CD4-positive, alpha-beta T cell treated with Interleukin-17A for 1 hour (primary cell): ENCODE measurements at regions not wholly inside any gene's neighbourhood (a gene's known extent, or its start where the extent isn't known, plus 50 kb on each side); places are given as distances from the start of the nearest gene placed in this dataset.

ENCODE experiments used
- DNase-seq: peaks from one replicate; pipeline ENCODE4 v3.0.0-alpha.2; 2020

GRCh38 chr10:42973870-42974692 lies 102.8 kb upstream of the RET start:
- no peak for DNase-seq

GRCh38 chr10:42974693-42975002 lies 102.2 kb upstream of the RET start:
- no peak for DNase-seq

DNA sequence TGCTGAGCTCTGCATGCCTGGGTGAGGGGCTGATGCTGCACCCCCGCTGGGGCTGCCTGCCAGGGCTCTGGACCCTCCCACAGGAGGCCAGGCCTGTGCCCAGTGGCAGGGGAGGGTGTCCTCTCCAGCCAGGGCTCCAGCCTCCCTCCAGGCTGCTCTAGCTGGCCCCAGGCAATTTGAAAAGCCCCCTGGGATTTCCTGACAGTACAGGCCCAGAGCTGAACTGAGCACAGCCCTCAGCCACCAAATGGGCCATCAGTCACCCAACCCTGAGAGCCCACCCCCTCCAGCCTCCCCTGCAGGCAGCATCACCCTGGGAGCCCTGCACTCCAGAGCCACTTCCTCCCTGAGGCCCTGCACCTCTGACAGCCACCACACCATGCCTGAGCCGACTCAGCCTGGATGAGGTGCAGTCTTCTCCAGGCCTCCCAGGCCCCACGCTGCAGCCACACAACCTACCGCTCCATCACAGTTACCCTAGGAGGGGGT lies 101.8 kb upstream of the RET start:
- no peak for DNase-seq

DNA sequence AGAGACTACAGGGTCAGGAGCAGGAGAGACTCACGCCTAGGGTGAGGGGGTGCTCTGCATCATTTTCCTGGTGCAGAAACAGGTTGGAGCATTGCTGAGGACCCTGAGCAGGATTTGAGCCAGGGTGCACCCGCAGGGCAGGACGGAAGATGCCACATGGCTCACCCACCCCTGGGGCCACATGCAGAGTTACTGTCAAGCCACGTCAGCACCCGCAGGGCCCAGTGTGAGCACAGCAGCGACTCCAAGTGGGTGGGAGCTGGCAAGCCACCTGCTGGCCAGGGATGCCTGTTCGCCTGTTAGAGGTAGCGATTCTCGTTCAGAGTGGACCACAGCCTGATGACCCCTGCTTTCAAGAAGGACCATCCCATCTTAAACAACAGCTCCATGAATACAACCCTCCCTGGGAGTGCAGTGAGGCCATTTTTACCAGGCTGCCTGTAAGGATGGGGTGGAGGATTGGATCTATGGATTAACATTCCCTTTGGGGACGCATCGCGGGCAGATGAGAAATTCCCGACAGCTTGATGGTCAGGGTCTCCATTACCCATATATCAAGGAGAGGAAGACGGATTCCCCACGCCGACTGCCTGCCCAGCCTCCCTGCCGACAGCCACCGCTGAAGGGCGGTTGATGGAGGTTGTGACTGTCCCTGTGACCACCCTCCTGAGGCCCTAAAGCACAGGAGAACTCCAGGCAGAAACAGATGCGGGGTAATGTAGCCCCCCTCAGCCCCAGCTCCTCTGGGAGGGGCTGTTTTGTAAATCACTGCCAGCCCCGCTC lies 101.1 kb upstream of the RET start:
- no peak for DNase-seq

DNA sequence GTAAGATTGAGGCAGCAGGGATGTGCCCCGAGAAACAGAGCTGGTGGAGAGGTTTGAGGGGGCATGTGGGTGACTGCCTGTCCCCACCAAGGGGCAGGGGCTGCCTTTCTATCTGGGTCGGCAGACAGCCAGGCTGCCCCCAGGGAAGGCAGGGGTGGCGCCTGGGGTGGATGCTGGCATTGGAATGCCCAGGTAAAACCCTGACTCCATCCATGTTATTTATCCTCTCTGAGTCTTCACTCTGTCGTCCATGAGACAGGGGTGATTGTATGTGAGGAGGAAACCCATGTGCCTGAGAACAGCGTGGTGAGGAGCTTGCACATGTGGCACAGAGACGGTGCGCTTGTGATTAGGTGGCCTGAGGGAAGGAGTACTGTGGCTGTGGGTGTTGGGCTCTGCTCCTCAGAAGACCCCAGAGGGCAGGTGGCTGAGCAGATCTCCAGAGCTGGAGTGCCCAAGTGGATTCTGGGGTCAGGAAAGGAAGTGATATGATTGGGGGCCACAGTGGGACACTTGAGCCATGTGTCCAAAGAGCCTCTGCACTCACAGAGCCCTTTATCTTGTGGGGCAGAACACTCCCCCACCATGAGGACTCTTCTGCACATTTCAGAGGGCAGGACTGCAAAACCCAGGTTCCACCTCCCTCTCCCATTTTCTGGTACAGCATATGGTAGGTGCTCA lies 100.4 kb upstream of the RET start:
- DNase-seq = no peak

- DNase-seq = no peak
Measured at GRCh38 chr10:42977032-42977416, 99.8 kb upstream of the RET start.

DNA sequence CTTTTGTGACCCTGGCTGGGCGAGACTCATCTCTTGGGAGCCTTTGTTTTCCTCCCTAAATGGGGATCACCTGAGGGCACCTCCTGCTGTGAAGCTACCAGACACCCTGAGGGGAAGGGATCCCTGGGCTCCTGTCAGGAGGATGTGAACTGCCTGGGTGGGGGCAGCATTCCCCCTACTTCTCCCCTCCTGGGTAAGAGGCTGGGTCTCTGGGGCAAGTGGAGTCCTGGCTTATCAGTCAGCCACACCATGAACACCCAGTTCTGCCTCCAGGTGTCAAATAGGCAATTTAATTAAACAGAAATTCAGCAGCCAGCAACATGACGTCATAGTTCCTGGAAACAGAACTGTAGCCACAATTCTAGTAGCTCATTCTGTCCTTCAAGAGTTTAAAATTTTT lies 97.7 kb upstream of the RET start:
- no peak for DNase-seq

DNA sequence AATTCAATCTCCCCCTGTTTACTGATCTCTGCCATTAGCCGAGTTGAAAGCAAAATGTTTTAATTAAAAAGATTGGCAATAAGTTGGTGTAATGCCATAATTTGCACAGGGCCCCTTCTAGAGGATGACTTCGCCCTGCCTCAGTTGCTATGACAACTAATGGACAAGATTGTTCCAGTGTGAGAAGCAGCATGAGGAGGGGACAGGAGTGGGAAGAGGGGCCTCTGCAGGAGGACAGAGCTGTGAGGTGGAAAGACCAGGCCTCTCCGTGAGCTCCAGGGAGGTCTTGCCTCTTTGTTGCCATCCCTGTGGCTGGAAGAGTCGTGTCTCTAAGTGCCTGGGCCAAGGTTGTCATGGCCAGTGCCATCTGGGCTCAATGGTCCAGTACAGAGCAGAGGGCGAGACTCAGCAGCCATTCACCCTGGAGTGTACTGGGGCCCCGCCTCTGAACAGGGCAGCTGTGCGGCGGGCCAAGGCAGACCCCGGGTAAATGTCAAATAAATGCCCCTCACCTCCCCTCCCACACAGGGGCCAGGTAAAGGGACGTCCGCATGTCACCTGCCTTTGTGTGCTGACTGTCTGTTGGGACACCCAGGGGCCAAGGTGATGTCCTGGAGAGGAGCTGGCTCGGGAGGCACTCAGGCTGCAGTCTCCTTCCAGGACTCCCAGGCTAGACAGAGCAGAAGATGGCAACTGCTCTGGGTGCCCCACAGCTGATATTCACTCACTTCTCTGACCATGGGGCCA lies 97.0 kb upstream of the RET start:
- DNase-seq = no peak

DNA sequence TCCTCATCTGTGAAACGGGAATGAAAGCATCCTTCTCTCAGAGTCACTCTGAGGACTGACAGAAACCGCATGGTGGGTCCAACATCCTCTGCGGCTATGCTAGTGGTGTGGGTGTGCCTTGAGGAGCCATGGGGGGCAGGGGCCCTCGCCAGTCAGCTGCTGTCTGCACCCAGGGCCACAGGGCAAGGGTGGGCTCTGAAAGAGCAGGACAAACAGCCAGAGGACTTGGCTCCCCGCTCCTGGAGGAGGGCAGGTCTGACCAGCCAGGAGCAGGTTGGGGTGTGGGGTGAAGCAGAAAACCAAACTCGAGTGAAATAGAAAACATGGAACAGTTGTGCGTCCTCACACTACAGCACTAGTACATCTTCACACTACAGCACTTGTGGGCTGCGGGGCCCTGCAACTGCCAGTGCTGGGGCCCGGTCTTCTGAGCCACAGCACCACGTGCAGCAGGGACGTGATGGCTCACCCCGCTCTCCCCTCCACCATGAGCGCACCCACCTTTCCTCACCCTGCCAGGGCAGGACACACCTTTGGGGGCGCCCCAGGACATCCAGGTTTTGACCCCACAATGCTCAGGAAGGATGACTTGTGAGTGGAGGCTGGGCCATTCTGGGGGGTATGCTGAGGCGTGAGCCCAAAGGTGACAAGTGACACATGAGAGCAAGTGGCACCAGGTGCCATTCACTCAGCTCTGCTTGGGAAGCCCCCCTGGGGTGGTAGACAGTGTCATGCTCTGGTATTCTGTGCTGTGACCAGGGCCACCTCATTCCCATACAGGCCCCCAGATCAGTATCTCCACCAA lies 96.1 kb upstream of the RET start:
- no peak for DNase-seq

DNA sequence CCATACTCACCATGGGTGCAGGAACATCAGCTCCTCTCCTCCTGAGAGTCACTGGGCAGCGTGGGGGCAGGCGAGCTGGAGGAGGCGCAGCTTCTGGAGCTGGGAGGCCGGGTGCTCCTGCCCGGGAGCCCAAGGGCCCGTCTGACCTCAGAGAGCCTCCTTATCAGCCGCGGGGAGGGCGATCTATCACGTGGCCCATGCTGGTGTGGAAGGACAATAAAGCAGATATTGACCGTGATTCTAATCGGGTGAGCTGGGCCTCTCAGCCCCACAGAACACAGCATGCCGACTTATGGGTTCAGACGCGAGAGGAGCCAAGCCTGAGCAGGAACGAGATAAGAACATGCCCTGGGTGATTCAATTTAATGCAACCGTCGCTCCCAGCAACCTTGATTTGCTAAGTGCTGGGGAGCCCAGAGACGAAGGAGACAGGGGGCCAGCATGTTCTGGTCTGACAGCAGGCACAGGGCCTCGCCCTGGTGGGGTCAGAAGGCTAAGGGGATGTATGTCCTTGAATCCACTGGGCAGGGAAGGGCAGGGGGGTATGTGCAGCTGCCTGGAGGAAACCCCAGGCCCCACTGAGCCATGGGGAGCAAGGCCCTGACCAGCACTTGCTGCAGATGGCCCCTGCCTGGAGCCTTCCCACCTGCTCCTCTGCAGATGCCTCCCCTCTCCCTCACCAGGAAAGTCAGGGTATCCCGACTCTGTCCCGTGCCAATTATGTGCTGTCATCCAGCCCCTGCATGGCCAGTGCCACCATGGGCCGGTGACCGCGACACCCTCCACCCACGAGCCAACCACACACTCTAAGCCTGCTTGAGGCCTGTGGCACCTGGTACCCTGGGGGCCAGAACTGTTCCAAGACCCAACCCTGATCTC lies 95.3 kb upstream of the RET start:
- no peak for DNase-seq

GRCh38 chr10:42982891-42983506 lies 93.9 kb upstream of the RET start:
- no peak for DNase-seq

DNA sequence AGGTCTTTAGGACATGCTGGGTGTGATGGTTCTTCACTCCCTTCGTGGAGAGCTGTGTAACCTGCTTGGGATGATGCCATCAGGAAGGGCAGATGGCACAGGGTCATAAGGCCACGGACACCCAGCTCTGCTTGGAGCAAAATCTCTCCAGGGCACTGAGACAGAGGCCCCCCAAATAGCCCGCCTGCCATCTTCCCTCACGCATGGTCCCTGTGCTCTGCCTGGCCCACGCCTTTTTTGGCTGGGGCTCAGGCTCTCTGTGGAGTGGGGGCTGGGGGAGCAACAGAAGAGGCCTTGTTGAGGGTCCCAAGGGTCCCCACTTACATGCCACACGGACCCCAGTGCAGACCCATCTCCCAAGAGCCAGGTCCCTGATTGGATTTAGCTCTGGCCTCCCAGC lies 93.3 kb upstream of the RET start:
- no peak for DNase-seq

DNA sequence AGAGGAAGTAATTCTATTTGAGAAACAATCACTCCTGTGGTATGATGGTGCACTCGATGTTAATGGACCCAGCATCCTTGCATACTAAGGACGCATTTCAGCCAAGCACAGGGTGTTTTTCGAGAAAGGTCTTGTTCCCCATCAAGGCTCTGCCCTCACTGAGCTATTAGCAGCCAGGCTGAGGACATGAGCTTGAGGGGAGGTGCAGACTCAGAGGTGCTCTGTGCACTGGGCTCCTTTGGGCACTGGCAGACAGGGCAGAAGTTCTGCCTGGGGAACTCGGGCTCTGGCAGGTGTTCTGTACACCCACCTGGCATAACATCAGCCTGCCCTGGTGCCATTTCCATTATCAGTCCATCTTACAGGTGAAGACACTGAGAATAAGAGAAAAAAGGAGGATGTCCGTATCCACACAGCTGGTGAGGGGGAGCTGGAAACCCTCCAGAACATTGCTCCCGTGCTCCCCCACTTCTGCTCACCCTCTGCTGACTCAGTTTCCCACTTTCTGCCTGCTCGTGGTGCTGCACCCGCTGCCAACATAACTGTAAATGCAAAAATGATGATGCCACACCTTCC lies 92.7 kb upstream of the RET start:
- no peak for DNase-seq

DNA sequence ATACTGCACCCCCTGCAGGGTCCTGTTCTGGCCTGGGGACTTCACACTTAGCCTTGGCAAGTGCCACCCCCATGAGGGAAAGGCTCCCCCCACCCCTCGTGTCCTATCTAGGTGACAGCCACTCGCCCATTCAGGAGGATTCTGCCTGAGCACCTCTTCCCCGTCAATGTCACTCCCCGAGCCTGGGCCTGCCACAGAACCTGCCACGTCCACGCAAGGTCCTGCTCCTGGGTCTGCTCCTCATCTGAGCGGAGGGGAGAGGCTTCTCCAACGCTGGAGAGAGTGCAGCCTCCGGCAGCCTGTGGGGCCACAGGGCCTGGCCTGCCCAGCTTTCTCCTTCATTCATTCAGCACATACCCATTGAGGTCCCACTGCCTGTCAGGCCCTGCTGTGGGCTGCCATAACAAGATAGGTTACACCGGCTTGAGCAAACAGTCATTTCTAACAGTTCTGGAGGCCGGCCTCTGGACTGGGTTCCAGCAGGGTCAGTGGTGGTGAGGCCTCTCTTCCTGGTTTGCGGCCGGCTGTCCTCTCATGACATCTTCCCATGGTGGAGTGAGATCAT lies 92.0 kb upstream of the RET start:
- DNase-seq = no peak

- DNase-seq = no peak
Measured at GRCh38 chr10:42985436-42986316, 91.2 kb upstream of the RET start.

DNA sequence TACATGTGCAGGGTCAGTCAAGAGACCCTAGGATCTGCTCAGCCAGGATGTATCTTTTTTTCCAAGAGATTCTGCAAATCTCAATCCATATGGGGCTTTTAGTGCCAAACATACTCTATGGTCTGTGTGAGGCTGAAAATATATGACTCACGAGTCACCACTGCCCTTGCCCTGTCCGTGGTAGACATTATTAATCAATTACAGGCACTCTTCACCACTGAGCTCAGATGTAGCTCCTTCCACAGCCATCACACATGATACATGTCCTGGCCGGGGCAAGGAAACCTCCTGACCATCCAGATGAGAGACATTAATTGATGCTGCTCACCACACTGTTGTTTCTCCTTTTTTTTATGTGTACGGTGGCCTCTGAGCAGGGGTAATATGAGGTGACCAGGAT lies 90.2 kb upstream of the RET start:
- DNase-seq = no peak

DNA sequence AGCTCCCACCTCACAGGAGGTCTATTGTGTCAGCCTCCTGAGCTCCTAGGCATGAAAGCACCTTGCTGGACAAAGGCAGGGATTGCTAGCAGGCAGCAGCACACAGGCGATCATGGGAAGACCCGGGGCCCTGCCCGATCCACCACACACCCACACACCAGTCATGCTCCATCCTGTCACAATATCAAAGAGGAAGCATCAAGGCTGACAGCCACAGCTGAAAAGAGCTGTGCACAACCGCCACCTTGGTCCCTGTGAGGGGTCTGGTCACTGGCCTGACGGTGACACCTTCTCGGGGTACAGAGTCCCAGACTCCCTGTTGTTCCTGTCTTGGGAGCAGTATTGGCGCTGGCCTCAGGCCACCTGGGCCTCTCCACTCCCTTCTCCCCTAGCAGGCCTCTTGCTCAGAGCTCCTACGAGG lies 89.7 kb upstream of the RET start:
- no peak for DNase-seq

DNA sequence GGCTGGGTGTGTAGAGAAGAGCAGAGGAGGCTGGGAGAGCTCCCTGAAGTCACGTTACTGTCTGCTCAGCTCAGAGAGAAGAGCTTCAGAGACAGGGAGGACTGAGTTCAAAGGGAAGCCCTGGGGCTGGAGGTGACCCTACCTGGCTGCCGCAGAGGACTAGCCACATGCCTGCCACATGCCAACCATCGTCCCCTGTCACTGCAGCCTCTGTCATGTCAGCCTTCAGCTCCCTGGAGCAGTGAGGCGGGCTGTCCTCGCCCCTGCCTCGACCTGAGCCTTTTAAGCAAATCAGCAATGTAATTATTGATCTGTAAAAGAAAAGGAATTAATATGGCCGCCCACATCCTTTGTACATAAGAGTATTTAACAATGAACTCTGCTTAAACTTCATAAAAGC lies 89.3 kb upstream of the RET start:
- DNase-seq = no peak

GRCh38 chr10:42988069-42988468 lies 88.8 kb upstream of the RET start:
- no peak for DNase-seq
